ENCODE measurements at regions not wholly inside any gene's neighbourhood (a gene's known extent, or its start where the extent isn't known, plus 50 kb on each side); places are given as distances from the start of the nearest gene placed in this dataset.

- no peak for TF ChIP-seq CTCF (IDR thresholded peaks at IDR 0.05 in 8 of 11, conservative IDR thresholded peaks at IDR 0.05 in 3 of 11)
- no peak for TF ChIP-seq POLR2AphosphoS5 (IDR thresholded peaks at IDR 0.05)
These were observed 86.1 kb upstream of the SEPTIN5 start for GRCh38 chr22:19628038-19628776.
